Fibroblast of mammary gland (primary cell): ENCODE measurements at regions not wholly inside any gene's neighbourhood (a gene's known extent, or its start where the extent isn't known, plus 50 kb on each side); places are given as distances from the start of the nearest gene placed in this dataset.
"Not testable (repeated sequence)": the region's sequence is repeated elsewhere in the genome, so short reads cannot be mapped to it uniquely, and the experiment has no call there.

Source experiments
- DNase-seq: peaks from one replicate; pipeline ENCODE4 v3.0.0-alpha.2; 2010; ENCODE audit warnings: low read depth
- H3K4me3 ChIP-seq: 2 replicates; pipeline ENCODE4 v1.5.1; 2011; ENCODE audit warnings: low read depth, mild to moderate bottlenecking, low read length, moderate library complexity; ENCODE audit not compliant: control insufficient read depth
- TF ChIP-seq, protein P1 (sequence below): conservative IDR thresholded peaks from 2 replicates; pipeline ENCODE4 v1.5.1; 2011; ENCODE audit warnings: low read depth, low read length, inconsistent platforms; ENCODE audit not compliant: control insufficient read depth, insufficient read depth

DNA sequence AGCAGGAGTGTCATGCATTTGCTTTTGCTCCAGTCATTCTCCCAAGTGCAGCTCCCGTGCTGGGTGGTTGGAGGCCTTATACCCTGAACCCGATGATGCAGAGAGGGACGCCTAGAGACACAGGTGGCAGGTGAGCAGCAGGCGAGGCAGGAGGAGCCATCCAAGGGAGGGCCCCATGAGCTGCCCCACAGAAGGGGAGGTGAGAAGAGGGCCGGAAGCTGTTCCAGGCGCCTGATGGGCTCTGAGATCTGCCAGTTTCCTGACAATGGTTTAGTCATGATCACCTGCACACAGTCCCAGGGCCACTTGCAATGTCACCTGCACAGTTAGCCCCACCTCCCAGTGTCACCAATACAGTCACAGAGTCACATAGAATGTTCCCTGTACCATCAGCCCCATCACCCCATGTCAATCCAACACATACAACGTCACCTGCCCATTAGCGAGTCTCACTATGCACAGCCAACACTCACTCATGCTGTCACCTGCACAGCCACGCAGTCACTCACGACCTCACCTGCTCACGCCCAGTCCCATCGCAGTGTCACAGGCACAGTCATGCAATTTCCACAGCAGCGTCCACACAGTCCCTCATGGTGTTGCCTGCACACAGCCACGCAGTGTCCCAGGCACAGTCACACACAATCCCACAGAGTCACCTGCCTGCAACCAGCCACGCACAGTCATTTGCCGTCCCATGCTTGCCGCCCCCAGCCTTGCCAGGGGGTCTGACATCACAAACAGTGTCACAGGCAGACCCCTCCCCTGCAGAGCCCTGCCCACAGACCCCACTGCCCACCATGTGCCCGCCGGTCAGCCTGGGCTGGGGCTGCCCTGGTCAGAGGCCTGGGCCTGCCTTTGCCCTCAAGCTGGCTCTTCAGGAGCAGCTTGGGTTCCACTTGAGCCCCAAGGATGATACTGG, 113.4 kb downstream of the LHX2 start:
- DNase-seq = no peak
- TF ChIP-seq, protein P1, sequence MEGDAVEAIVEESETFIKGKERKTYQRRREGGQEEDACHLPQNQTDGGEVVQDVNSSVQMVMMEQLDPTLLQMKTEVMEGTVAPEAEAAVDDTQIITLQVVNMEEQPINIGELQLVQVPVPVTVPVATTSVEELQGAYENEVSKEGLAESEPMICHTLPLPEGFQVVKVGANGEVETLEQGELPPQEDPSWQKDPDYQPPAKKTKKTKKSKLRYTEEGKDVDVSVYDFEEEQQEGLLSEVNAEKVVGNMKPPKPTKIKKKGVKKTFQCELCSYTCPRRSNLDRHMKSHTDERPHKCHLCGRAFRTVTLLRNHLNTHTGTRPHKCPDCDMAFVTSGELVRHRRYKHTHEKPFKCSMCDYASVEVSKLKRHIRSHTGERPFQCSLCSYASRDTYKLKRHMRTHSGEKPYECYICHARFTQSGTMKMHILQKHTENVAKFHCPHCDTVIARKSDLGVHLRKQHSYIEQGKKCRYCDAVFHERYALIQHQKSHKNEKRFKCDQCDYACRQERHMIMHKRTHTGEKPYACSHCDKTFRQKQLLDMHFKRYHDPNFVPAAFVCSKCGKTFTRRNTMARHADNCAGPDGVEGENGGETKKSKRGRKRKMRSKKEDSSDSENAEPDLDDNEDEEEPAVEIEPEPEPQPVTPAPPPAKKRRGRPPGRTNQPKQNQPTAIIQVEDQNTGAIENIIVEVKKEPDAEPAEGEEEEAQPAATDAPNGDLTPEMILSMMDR = no peak
- no peak overlapping the region for H3K4me3 ChIP-seq

DNA sequence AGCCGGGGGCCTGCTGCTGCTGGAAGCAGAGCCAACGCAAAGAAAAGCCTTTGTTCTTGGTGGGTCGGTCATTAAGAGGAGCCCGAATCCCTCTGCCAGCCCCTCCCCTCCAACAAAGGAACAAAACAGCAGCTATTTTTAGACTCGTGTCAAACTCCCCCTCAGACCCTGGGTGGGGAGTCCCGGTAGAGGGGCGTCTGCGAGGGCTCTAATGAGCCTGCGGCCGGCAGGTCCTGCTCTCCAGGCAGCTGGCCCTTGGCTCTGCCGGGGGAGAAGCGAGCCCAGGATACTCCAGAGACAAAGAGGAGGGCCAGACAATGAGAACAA, 114.0 kb downstream of the LHX2 start:
- H3K4me3 ChIP-seq = no peak overlapping the region
- no peak for DNase-seq
- TF ChIP-seq, protein P1 = no peak

DNA sequence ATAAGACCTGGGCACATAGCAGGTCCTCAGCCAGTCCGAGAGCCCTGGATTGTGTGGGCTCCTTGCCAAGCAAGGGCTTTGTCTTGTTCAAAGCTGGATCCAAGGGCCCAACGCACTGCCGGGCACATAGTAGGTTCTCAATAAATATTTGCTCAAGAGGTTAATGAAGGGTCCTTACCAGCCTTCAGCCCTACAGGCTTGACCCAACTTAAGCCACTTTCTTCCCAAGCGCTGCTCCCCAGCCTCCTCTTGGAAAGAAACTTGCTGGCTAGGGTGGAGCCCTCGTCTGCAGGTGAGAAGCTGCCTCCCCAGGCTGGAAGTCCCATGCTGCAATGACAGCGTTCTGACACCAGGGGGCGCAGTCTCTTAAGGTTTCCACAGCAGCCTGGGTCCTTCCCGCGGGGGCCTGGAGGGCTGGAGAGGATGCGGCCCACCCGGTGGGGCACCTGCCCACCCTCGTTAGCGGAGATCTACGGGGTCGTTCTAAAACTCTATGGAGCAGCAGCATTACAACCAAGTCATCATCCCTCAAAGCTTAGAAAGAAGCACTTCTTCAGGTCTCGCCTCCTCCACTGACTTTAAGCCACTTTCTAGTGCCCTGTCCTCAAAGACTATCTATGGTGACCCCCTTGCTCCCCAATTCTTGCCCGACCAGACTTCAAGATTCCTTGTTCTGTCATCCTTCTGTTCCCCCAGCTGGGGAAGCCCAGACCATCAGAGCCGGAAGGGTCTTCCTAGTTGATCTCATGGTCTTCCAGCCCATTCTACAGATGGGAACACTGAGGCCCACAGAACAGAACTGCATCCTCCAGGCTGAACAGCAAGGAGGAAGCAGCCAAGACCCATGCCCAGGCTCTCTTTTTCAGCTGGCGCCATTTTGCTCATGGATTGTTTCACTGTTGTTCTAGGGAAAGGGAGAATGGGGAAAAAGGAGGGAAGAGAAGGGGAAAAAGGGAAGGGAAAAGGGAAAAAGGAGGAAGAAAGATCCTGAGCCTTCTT, 115.4 kb downstream of the LHX2 start:
- TF ChIP-seq, protein P1 = peak; percentile 87

DNA sequence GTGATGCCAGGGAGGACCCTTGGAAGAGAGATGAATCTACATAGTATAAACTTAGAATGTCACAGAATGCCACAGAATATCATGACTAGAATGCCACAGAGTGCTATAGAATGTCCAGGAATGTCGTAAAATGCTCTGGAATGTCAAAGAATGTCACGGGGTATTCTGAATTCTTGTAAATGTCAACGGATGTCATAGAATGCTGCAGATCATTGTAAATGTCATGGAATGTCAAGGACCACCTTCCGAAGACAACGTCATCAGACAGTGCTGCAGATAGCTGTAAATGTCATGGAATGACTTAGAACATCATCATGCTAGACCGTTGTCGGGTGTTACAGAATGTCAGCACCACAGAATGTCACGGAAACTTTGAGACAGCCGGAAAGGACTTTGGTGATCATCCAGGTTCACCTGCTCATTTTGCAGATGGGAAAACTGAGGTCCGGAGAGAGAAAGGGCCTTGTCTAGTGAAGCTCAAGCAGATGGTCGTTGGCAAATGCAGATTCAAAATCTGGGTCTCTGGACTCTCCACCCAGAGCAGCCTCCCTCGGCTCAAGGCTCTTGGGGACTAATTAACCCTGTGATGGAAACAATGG, 117.1 kb downstream of the LHX2 start:
- no peak overlapping the region for H3K4me3 ChIP-seq

More for the DNA sequence above, 115.4 kb downstream of the LHX2 start:
- no peak overlapping the region for H3K4me3 ChIP-seq
- peak; percentile 67 for DNase-seq

DNA sequence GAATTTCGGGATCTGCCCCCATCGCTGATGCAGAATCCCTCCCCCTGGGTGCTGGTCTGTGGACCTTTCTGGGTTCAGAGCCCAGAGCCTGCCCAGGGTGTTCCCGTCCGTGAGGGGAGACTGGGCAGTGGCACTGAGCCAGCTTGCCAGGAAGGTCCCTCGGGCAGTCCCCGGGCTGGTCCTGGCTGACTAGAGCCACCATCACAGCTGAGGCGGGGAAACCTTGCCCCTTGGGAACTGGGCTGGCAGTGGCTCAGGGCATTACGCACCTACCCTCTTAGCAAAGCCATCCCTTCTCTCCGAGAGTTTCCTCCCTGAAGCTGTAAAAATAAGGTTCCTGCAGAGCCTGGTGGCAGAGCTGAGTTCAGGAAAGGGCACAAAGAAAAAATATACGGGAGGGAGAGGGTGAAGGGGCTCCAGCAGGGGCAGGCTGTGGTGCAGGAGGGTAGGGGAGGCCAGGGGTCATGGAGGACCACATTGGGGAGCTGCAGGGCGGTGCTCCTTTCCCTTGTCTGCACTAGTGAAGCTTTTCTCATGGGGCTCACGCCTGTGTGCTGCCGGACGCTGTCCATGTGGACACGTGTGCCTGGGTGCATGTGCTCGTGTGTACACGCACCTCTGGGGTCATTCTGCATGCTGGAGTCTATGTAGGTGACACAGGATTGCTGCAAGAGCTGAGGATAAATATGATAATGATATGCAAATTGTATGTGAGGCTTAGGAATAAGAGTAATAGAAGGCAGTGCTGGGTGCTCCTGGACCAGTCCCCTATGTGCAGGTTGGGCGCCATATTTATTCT, 118.9 kb downstream of the LHX2 start:
- no peak overlapping the region for H3K4me3 ChIP-seq
- DNase-seq = no peak
- TF ChIP-seq, protein P1 = no peak

More for the DNA sequence above, 117.1 kb downstream of the LHX2 start:
- no peak for DNase-seq
- TF ChIP-seq, protein P1 = no peak

DNA sequence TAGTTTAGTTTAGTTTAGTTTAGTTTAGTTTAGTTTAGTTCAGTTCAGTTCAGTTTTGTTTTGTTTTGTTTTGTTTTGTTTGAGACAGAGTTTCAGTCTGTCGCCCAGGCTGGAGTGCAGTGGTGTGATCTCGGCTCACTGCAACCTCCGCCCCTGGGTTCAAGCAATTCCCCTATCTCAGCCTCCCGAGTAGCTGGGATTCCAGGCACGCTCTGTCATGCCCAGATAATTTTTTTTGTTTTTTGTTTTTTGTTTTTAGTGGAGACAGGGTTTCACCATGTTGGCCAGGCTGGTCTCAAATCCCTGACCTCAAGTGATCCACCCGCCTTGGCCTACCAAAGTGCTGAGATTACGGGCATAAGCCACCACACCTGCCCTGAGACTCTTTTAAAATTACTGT, 120.0 kb downstream of the LHX2 start:
- not testable (repeated sequence) for DNase-seq, H3K4me3 ChIP-seq
